ENCODE measurements at regions not wholly inside any gene's neighbourhood (a gene's known extent, or its start where the extent isn't known, plus 50 kb on each side); places are given as distances from the start of the nearest gene placed in this dataset.
A peak's percentile ranks its signal among the peaks of the same experiment; 100 is the strongest.

DNA sequence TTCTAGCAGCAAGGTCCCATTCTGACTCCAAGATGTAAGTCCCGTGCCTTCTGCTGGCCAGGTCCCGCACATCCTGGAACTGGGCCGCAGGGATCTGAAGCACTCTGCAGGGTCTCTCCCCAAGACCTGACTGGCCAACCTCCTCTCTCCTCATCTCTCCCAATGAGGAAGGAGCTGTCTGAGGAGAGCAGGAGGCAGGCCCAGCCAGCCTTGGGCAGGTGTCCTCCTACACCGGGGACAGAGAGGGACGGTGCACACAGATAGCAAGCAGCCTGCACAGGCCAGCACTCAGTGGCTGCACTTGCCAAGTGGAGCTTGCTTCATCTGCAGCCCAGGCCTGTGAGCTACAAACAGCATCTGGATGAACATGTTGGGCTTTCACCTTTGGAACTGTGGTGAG, 76.8 kb upstream of the CD93 start:
- no peak for DNase-seq

DNA sequence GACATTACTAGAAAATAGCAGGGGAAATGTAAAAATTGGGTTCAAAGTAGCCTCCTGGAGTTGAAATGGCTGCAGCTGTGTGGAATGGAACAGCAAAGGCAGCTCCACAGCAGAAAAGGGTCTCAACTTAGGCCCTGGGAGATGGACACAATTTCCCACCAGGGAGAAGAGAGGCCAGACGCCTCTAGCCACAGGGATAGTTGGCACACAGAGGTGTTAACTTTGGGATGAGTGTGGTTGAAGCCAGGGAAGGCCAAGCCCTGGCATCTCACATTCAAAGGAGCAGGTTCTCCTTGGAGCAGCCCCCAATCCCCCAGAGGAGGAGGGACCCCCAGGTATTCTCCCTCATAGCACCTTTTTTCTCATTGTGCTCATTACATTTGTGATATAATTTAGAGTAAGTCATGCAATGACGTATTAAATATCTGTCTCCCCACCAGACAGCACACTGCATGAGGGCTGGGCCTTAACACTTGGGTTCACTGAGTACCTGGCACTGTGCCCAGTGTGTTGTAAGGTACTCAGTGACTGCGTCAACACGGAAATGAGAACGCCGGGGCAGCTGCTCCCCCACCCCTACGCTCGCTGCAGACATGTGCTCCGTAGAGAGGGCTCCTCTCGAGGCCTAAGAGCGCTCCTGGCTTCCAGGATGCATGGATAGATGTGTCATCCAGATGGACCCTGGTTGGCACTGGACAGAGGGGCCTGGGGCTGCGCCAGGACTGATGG, 76.0 kb upstream of the CD93 start:
- peak; percentile 61 for DNase-seq

DNA sequence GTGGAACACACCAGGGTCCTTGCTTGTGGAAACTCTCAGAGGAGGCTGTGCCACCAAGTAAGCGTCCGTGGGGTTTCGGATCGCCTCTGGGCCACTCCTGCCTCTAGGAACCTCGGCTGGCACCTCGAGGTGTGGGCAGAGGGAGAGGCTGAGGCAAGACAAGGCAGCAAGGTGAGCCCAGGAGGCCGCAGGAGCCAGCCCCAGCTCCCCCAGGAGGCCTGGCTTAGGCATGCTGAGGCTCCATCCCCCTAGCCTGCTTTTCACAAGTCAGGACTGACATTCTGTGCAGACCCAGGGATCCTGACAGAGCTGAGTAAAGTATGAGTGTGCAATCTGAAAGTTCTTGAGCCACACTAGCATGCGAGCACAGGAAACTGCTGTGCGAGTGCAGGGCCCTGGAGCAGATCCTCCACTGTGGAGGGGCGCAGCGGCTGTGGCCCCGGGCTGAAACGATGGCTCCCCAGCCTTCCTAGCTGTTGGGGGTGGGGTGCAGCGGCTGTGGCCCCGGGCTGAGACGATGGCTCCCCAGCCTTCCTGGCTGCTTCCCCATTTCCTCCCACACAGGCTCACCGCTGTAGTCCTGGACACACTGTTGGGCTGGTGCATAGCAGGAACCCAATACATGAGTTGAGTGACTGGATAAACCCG, 75.2 kb upstream of the CD93 start:
- DNase-seq, result no peak

DNA sequence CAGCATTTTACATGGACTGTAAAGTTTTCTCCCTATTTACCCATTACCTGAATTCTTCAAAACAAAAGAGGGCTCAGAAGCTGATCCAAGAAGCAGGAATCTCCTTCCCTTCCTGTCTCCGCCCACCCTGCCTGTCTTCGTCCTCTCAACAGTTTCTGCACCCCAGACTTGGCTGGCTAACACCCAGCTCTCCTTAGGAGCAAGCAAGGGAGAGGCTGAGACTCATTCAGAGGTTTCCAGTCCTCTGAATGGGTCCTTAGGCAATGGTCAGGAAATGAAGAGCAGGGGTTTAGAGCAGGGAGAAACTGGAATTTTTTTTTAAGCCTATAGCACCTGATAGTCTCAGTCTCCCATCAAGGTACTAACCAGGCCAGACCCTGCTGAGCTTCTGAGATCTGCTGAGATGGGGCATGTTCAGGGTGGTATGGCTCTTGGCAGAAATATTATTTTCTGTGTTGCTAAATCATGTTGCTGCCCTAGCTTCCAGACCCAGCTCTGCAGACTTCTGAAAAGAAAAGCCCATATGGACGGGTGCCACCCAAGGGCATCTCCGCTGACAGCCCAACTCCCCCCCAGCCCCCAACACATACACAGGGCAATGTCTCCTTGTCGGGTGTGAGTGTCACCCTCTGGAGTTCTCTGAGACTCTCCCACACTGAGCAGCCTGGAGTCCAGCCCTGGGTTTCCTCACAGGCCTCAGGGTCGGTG, 74.6 kb upstream of the CD93 start:
- DNase-seq, result no peak

DNA sequence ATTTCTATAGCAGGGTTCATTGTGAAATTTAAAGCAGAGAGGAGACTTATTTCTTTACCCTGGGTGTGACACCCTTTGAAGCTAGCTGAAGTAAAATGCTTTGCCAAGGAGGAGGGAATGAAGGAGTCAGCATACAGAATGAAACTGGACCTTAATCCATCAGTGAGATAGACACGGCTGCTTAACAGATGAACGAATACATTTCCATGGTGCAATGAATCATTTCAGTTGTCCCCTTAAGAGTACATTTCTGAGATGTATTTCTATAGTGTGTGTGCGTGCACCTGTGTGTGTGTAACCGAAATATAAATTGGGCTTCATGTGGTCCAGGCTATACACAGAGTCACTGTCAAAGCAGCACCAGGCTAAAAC, 73.8 kb upstream of the CD93 start:
- no peak for DNase-seq

DNA sequence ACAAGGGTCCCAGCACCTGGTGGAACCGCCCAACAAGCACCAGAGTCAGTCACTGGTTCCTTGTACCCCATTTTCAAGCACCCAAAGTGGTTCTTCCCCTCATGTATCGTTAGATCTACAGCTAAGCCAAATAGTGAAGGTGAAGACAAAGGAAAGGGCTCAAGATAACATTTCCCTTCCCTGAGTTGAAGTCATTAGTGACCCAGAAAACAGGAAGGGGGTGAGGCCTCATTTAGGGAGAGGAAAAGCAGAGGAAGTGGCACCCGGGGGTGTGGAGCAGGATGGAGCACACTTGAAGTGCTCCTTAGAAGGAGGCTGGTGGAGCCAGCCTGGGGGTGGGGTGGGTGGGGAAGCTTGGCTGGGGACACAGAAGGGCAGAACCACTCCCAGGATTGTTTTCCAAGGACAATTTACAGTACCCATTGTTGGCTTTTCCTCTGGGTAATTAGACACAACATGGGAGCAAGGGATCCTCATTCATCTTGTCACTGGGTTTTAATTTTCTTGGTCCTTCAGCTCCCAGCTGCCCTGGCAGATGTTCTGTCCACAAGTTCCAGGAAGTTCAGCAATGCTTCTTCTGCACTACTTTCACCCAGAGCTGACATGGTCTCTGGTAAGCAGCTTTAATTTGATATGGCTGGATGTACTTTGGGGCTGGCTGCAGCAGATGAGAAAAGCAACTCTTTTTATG, 73.3 kb upstream of the CD93 start:
- no peak for DNase-seq

DNA sequence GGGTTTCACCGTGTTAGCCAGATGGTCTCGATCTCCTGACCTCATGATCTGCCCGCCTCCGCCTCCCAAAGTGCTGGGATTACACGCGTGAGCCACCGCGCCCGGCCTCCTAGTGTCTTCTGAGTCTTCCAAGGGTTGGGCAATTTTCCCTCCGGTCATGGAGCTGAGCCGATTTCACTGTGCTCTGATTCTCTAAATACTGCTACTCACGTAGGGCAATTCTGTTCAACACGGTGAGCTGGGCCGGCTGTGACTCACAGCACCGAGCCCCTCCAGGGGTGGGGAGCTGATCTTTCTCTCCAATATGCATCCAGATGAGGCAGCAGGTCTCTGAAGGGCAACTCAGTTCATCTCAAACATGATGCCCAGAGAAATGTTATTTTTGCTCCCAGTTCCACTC, 71.6 kb upstream of the CD93 start:
- DNase-seq, result no peak

DNA sequence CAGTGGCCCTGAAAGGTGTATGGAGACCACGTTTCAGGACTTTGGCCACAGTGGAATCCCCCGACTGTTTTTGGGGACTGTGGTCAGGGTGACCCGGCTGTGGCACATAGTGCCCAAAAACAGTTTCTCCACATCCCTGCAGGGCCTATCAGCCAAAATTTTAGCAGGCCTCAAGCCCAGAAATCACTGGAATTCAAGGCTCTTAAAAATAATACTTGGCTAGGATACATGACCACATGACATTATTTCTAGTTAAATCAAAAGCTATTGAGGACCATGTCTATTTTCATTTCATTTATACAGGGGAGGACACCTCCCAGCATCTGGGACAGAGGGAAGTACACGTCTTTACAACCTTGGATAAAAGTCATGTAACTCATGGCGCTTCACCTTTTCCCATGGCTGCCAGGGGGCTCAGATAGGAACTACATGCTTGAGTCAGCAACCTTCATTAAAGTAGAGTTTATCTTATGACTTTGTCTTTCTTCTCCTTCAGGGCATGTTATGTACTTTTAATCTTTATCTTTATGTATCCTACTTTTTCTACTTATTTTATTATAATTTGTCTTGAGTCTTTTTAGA, 70.8 kb upstream of the CD93 start:
- DNase-seq, result no peak

DNA sequence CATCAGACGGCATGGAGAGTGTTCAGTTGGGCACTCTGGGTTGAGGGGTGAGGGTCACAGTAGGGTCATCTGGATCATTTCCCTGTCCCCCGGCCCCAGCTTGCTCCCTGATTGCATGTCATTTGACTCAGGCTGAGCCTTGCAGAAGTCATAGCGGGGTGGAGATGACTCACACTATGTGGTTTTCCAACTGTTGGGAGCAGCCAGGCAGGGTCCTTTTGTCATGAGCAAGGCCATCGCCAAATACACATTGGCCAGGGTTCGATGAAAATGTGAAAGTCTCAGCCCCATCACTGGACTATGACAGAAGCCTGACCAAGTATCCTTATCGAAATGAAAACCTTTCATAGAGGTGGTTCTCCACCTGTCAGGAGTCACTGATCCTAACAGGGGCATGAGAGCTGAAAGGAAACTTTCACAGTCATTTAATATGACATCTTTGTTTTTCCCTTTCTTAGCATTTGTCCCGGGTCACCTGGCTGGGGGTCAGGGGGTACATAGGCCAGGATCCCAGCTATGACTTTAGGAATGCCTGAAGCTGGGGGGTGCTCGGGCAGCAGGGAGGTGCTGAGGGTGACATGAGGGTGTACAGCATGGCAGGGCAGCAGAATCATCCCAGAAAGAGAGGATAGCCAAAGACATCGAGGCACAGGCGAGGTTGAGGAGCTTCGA, 70.2 kb upstream of the CD93 start:
- no peak for DNase-seq

DNA sequence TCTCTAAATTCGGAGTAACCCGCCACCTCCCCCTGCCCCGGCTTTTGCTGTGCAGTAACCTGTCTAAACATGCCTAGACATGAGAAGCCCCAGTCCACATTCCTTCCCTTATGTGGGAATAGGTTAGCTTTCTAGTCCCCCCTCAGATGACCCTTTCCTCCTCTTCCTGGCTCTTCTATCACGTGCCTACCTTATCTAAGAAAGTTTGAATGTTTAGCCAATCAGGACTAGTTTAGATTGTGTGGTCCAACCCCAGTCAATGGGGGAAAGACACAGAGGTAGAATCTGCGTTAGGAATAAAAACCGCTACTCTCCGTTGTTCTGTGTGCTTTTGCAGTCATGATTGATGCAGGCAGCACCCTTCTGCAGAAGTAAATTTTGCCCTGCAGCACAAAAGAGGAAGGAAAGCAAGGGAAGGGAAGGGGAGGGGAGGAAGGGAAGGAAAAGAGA, 69.0 kb upstream of the CD93 start:
- DNase-seq, result no peak

DNA sequence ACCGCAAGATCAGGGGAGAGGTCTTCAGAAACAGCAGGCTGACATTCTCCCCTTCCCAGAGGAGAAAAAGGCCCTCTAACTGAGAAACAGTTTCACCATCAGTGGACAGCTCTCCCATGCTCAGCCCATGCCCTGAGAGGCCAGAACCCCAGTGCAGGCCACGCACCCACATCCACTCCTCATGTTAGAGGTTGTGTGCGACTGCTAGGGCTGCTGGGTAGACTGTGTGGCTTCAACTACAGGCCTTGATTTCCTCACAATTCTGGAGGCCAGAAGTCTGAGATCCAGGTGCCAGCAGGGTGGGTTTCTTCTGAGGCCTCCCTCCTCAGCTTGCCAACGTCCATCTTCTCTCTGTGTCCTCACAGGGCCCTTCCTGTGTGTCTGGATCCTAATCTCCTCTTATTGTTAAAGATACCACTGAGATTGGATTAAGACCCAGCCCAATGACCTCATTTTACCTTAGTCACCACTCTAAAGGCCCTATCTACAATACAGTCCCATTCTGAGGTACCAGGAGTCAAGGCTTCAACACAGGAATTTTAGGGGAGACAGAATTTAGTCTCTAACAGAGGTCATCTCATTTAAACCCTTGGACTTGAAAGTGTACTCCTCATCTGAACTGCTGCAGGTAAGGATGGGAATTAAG, 67.7 kb upstream of the CD93 start:
- no peak for DNase-seq

DNA sequence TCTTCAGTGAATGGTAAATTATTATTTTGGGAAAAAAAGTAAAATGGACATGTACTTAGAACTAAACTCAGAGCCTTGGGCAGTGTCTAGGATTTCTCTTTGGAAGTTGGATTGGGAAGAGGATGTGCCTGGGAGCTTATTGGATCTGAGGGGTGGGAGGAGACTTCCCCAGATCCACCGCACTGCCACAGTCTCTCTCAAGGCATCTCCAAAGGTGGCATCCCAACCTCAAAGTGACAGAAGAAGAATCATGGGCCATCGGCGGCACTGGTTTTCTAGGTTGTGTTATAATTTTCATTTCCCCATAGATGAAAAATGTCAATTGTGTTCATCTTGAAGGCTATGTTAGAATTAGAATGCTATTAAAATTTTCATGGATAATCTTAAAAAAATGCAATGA, 66.8 kb upstream of the CD93 start:
- no peak for DNase-seq

DNA sequence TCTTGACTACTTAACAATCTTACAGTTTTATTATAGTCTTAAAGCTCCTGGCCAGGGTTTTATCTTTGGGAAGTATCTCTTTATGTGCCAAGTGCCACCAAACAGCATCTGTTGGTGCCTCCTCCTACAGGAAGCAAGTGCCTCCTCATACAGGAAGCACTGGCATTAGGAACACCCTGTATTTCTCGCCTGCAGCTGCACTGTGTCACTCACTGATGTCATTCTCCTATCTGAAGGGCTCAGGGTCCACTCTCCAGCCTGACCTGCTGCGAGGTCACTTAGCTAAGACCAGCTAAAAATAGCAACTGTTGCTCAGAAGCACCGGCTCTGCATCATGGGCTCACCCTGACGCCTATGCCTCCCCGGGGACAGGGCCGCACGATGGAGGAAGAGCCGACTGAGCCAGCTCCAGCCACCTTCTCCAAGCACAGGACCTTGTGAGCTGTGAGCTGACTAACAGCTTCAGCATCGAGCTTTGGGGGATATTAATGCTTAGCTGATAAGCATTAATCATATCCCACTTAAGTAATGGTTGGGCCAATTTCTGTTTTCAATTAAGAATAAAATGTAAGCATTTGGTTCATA, 66.3 kb upstream of the CD93 start:
- DNase-seq, result no peak

DNA sequence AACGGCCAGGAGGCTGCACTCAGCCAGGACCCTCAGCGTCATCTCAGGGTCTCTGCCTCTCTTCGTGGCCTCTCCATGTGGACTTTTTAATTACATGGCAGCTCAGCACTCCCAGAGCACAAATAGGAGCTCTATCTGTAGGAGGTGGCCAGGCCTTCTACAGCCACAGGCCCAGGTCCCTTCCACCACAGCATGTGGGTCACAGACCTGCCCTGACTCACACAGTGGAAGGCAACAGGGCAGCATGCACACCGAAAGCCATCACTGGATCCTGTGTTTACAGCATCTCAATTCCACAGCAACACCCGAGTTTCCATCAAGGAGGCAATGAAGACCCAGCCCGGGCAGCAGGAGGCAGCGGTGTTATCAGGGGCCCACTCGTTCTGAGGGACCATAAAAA, 65.8 kb upstream of the CD93 start:
- DNase-seq, result no peak

DNA sequence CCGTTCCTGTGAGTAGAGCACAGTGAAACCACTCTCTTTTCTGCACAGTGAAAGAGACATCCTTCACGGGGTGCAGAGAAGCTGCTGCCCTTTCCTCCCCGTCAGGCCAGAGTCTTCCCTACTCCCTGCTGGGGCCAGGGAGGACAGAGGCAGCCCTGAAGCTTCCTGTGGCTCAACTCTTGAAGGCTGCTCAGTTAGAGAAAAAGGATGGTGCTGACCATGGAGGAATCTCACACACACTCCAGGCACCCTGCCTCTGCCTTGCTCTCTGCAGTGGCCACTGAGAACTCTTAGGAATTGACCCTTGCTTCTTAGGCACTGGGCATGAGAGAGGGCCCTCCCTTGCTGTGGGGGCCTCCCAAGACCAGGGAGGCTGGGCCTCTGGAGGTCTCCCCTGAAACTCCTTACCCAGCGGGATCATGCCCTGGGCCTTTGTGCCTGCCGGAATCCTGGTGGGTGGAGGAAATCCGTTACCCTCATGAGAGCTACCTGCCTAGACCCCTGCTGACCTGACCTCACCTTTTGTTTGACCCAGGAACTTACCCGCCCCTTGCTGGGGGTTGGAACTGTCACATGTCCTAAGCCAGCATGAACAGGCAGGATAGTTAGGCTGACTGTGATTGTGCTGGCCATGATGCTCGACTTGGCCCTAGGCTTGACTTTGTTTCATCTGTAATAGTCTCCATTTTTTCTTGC, 65.0 kb upstream of the CD93 start:
- no peak for DNase-seq

DNA sequence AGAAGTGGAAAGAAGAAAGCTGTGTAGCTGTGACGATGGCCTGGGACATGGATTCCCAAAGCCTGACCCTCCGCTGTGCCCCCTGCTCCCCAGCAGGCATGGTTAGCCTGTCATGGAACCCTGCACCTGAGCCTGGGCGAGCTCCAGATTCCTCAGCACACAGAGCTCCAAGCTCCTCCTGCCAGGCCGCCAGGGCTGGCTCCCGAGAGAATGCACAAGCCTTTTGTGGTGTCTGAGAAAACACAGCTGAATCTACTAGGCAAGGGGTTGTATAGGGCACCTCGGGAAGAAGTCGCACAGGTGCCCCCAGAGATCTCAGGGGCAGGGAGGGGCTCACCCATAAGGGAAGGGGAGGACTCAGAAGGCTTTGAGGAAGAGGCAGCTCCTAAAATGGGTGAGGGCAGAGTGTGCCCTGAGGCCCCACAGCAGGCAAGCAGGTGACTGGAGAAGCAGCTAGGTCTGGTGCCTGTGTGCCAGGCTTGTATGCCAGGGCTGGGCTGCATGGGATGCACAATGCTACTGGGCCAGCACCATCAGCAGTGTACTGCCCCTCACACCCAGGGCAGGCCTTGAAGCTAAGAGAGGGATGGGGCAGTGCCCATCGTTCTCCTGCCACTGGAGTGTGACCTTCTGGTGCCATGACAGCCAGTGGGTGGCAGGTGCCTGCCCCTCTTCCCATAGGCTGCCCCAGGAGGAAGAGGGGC, 64.3 kb upstream of the CD93 start:
- DNase-seq, result no peak

DNA sequence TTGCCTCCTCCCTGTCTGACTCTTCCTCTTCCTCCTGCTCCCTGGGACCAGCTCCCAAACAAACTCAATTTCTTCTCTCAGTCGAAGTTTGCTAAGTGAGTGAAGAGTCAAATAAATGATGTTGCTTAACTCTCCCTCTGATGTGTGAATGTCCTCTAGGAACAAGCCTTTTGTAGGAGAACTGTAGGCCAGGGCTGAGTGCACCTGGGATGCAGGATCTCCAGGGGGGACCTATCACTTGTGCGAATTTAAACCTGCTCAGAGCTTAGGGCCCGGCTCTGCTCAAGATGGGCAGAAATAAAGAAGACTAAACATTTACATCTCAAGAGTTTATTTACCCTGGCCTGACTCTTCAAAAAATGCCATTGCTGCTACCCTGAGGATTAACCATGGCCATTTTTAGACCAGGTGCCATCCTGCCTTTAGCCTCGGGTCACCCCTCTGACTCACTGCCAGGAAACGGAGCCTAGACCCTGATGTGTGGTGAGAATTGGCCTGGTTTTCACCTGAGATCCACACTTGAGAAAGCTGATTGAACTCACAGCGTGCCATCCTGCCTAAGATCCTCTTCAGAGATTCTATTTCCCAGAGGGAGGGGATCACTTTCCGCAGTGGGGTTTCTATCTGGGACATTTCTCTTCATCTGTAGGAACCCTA, 63.6 kb upstream of the CD93 start:
- DNase-seq, result no peak

DNA sequence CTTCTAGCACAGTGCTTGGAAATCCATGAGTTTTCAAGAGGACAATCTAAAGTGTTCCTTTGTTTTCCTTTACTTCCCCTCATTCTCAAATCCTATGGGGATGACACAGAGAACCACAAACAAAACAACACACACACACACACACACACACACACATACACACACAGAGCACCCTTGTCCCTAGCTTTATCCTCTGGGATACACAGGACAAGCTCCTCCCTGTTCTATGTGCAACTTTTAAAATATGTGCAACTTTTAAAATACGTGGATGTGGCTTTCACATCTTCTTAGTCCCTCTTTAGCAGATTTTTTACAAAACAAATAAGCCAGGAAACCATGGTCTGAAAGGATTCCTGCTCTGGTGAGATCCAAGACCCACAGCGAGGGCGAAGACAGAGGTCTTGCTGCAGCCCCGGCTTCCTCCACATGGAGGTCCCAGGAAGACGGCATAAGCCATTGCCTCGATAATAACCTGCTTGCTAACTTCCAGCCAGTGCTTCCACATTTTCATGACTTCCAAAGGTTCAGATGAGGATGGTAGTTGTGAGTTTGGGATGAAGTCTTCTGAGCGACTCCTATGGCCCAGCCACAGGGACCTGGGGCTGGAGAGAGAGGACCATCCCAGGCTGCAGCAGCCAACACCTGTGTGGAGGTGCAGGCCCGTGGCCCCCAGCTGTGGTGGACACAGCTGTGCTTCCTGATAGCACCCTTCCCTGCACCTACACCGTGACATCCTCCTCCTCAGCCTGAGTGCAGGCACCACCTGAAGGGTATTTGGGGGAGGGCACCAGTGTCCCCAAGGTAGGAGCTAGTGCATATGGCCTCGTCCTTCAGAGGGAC, 62.8 kb upstream of the CD93 start:
- DNase-seq, result no peak

Measured in DMS79 treated with DMSO at 0.1 percent for 48 hours (cell line).